Hepatocyte (in vitro differentiated cells): ENCODE measurements at regions not wholly inside any gene's neighbourhood (a gene's known extent, or its start where the extent isn't known, plus 50 kb on each side); places are given as distances from the start of the nearest gene placed in this dataset.

Source experiments
- EZH2 ChIP-seq: fragments of 200-600 bp; sonication (generic); IDR thresholded peaks from 2 replicates; pipeline ENCODE4 v1.6.1; 2016; ENCODE audit warnings: antibody characterized with exemption, mild to moderate bottlenecking, borderline replicate concordance
- EZH2phosphoT487 ChIP-seq: fragments of 200-600 bp; sonication (generic); IDR thresholded peaks from one replicate; pipeline ENCODE4 v1.6.1; 2018; ENCODE audit warnings: antibody characterized with exemption, mild to moderate bottlenecking, low read depth, moderate library complexity; ENCODE audit not compliant: unreplicated experiment, severe bottlenecking
- TF ChIP-seq, protein P1 (sequence below): fragments of 200-600 bp; sonication (generic); IDR thresholded peaks from 2 replicates; pipeline ENCODE4 v1.5.1; 2016; ENCODE audit warnings: antibody characterized with exemption, mild to moderate bottlenecking; ENCODE audit not compliant: poor library complexity

DNA sequence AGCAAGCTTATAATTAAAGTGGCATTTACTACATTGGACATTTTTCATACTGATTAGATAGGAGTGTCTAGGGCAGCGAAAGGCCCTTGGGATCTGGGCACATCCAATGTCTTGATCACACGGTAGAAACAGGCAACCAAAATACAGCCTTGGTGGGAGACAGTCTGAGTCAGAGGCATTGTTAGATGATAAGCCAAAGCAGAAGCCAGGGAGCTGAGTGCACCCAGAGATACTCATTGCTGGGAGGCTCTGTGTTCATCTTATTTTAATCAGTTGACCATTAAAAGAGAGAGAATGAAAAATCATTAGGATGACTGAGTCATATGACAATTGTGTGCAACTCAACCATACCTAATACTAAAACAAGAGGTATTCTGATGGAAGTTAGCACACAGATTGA is 109.5 kb downstream of the LCA5 start:
- TF ChIP-seq, protein P1, sequence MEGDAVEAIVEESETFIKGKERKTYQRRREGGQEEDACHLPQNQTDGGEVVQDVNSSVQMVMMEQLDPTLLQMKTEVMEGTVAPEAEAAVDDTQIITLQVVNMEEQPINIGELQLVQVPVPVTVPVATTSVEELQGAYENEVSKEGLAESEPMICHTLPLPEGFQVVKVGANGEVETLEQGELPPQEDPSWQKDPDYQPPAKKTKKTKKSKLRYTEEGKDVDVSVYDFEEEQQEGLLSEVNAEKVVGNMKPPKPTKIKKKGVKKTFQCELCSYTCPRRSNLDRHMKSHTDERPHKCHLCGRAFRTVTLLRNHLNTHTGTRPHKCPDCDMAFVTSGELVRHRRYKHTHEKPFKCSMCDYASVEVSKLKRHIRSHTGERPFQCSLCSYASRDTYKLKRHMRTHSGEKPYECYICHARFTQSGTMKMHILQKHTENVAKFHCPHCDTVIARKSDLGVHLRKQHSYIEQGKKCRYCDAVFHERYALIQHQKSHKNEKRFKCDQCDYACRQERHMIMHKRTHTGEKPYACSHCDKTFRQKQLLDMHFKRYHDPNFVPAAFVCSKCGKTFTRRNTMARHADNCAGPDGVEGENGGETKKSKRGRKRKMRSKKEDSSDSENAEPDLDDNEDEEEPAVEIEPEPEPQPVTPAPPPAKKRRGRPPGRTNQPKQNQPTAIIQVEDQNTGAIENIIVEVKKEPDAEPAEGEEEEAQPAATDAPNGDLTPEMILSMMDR: no peak
- TF ChIP-seq EZH2phosphoT487: no peak
- TF ChIP-seq EZH2: no peak
